ENCODE measurements at regions not wholly inside any gene's neighbourhood (a gene's known extent, or its start where the extent isn't known, plus 50 kb on each side); places are given as distances from the start of the nearest gene placed in this dataset.

- TF ChIP-seq POLR2A (IDR thresholded peaks at IDR 0.05): no peak
- no peak for TF ChIP-seq CTCF (IDR thresholded peaks at IDR 0.05)
- TF ChIP-seq EP300 (IDR thresholded peaks at IDR 0.05): no peak
These were observed 58.6 kb downstream of the BARX1 start for GRCh38 chr9:93896496-93897033.
